H9 (cell line): ENCODE measurements at regions not wholly inside any gene's neighbourhood (a gene's known extent, or its start where the extent isn't known, plus 50 kb on each side); places are given as distances from the start of the nearest gene placed in this dataset.

ENCODE experiments used
- DNase-seq: peaks from one replicate; pipeline ENCODE4 v3.0.0-alpha.2; 2017
- H2AFZ ChIP-seq: one replicate; pipeline ENCODE4 v1.6.1; 2013; ENCODE audit warnings: mild to moderate bottlenecking, low read length, control low read depth, moderate library complexity
- H2AK5ac ChIP-seq: 2 replicates; pipeline ENCODE4 v1.6.1; 2013; ENCODE audit warnings: low read length, control low read depth, mixed read lengths; ENCODE audit not compliant: insufficient read length
- H2BK120ac ChIP-seq: one replicate; pipeline ENCODE4 v1.6.1; 2013; ENCODE audit warnings: low read depth, mild to moderate bottlenecking, low read length, control low read depth, inconsistent platforms; ENCODE audit not compliant: poor library complexity, severe bottlenecking
- H2BK12ac ChIP-seq: 2 replicates; pipeline ENCODE4 v1.6.1; 2013; ENCODE audit warnings: low read length, control low read depth, mixed read lengths, low read depth; ENCODE audit not compliant: insufficient read length
- H2BK15ac ChIP-seq: 2 replicates; pipeline ENCODE4 v1.6.1; 2013; ENCODE audit warnings: low read depth, low read length, control low read depth
- H2BK20ac ChIP-seq: one replicate; pipeline ENCODE4 v1.6.1; 2013; ENCODE audit warnings: low read depth, mild to moderate bottlenecking, low read length, control low read depth, inconsistent platforms; ENCODE audit not compliant: poor library complexity, severe bottlenecking
- H2BK5ac ChIP-seq: 2 replicates; pipeline ENCODE4 v1.6.1; 2013; ENCODE audit warnings: low read length, control low read depth, mixed read lengths; ENCODE audit not compliant: insufficient read length
- H3K14ac ChIP-seq: 2 replicates; pipeline ENCODE4 v1.6.1; 2013; ENCODE audit warnings: low read length, control low read depth; ENCODE audit not compliant: insufficient read depth
- H3K18ac ChIP-seq: 2 replicates; pipeline ENCODE4 v1.6.1; 2013; ENCODE audit warnings: low read depth, mild to moderate bottlenecking, mixed read lengths, low read length, control low read depth; ENCODE audit not compliant: insufficient read length
- H3K23ac ChIP-seq: 2 replicates; pipeline ENCODE4 v1.6.1; 2013; ENCODE audit warnings: low read length, control low read depth, mixed read lengths, low read depth; ENCODE audit not compliant: insufficient read length
- H3K23me2 ChIP-seq: 2 replicates; pipeline ENCODE4 v1.6.1; 2013; ENCODE audit warnings: low read depth, mild to moderate bottlenecking, mixed read lengths, low read length, control low read depth; ENCODE audit not compliant: insufficient read length, poor library complexity, severe bottlenecking
- H3K27ac ChIP-seq: 2 replicates; pipeline ENCODE4 v1.5.1; 2013; ENCODE audit warnings: low read length, control low read depth, mixed read lengths, low read depth; ENCODE audit not compliant: insufficient read length
- H3K27me3 ChIP-seq: 2 replicates; pipeline ENCODE4 v1.6.1; 2013; ENCODE audit warnings: low read length, control low read depth, inconsistent platforms; ENCODE audit not compliant: insufficient read depth
- H3K4ac ChIP-seq: 2 replicates; pipeline ENCODE4 v1.6.1; 2013; ENCODE audit warnings: low read depth, mild to moderate bottlenecking, control low read depth, inconsistent platforms, low read length, moderate library complexity
- H3K4me1 ChIP-seq: 2 replicates; pipeline ENCODE4 v1.6.1; 2013; ENCODE audit warnings: low read length, control low read depth, inconsistent platforms; ENCODE audit not compliant: insufficient read depth
- H3K4me2 ChIP-seq: 2 replicates; pipeline ENCODE4 v1.6.1; 2013; ENCODE audit warnings: low read length, control low read depth, mixed read lengths; ENCODE audit not compliant: insufficient read length, insufficient read depth
- H3K56ac ChIP-seq: 2 replicates; pipeline ENCODE4 v1.6.1; 2013; ENCODE audit warnings: low read depth, mild to moderate bottlenecking, mixed read lengths, low read length, control low read depth; ENCODE audit not compliant: insufficient read length
- H3K79me1 ChIP-seq: 2 replicates; pipeline ENCODE4 v1.6.1; 2013; ENCODE audit warnings: low read depth, mild to moderate bottlenecking, moderate library complexity, low read length, control low read depth, inconsistent platforms; ENCODE audit not compliant: insufficient read depth, poor library complexity, severe bottlenecking
- H3K79me2 ChIP-seq: 2 replicates; pipeline ENCODE4 v1.6.1; 2013; ENCODE audit warnings: low read length, control low read depth, inconsistent platforms; ENCODE audit not compliant: insufficient read depth
- H3K9ac ChIP-seq: 2 replicates; pipeline ENCODE4 v1.6.1; 2013; ENCODE audit warnings: low read length, control low read depth, mixed read lengths; ENCODE audit not compliant: insufficient read length; ENCODE audit errors: extremely low read depth
- H3K9me3 ChIP-seq: one replicate; pipeline ENCODE4 v1.6.1; 2013; ENCODE audit warnings: low read depth, low read length, inconsistent platforms; ENCODE audit not compliant: control insufficient read depth
- H3T11ph ChIP-seq: one replicate; pipeline ENCODE4 v1.6.1; 2013; ENCODE audit warnings: mild to moderate bottlenecking, low read length, control low read depth, inconsistent platforms
- H4K20me1 ChIP-seq: one replicate; pipeline ENCODE4 v1.6.1; 2013; ENCODE audit not compliant: control insufficient read depth, insufficient read length, insufficient read depth
- H4K5ac ChIP-seq: 2 replicates; pipeline ENCODE4 v1.6.1; 2013; ENCODE audit warnings: low read depth, mild to moderate bottlenecking, mixed read lengths, low read length, control low read depth; ENCODE audit not compliant: insufficient read length
- H4K8ac ChIP-seq: replicated peaks from 2 replicates; pipeline ENCODE4 v1.6.1; 2013; ENCODE audit warnings: low read length, control low read depth, mixed read lengths, low read depth; ENCODE audit not compliant: insufficient read length
- H4K91ac ChIP-seq: 2 replicates; pipeline ENCODE4 v1.6.1; 2013; ENCODE audit warnings: low read depth, mild to moderate bottlenecking, moderate library complexity, mixed read lengths, low read length, control low read depth; ENCODE audit not compliant: insufficient read length
- H3K27ac Mint-ChIP-seq, 3 experiments: 2 replicates in 2 of 3; 3 replicates in 1 of 3; pipeline ENCODE4 v1.8.0; 2020 to 2021; ENCODE audit warnings: mixed read lengths in 3 of 3, mild to moderate bottlenecking in 1 of 3, moderate library complexity in 1 of 3
- H3K27me3 Mint-ChIP-seq: 2 replicates; pipeline ENCODE4 v1.8.0; 2021; ENCODE audit warnings: low read depth, mild to moderate bottlenecking, moderate library complexity, mixed read lengths
- H3K36me3 Mint-ChIP-seq, 3 experiments: 2 replicates in 2 of 3; 3 replicates in 1 of 3; pipeline ENCODE4 v1.8.0; 2020 to 2021; ENCODE audit warnings: low read depth in 3 of 3, mixed read lengths in 3 of 3; ENCODE audit not compliant: insufficient read depth in 1 of 3
- H3K4me1 Mint-ChIP-seq, 2 experiments: 2 replicates each; pipeline ENCODE4 v1.8.0; 2020; ENCODE audit warnings: mixed read lengths in 2 of 2
- H3K4me3 Mint-ChIP-seq, 2 experiments: 2 replicates in 1 of 2; 3 replicates in 1 of 2; pipeline ENCODE4 v1.8.0; 2020 to 2021; ENCODE audit warnings: mild to moderate bottlenecking in 2 of 2, mixed read lengths in 2 of 2, moderate library complexity in 1 of 2
- H3K9me3 Mint-ChIP-seq, 2 experiments: 2 replicates in 1 of 2; 3 replicates in 1 of 2; pipeline ENCODE4 v1.8.0; 2020; ENCODE audit warnings: mild to moderate bottlenecking in 2 of 2, mixed read lengths in 2 of 2, moderate library complexity in 1 of 2
- CTCF ChIP-seq: fragments of 200-600 bp; sonication (generic); conservative IDR thresholded peaks from 3 replicates; pipeline ENCODE4 v1.8.0; 2021; ENCODE audit warnings: antibody characterized with exemption, mild to moderate bottlenecking
- WGBS: extraction: QIAGEN DNeasy Blood & Tissue Kit; methylation state at CpG from one replicate; pipeline ENCODE4 v1.1.7; 2013; ENCODE audit warnings: missing lambda C conversion rate, low lambda C conversion rate, mixed read lengths; ENCODE audit not compliant: insufficient read length; ENCODE audit errors: extremely low coverage; 5-methylcytosine and 5-hydroxymethylcytosine counted together

- Histone ChIP-seq H3K27me3 (no peaks in the 10 kb centered on the region), H3K4me1 (no peaks in the 10 kb centered on the region), H2BK120ac (no peak overlapping the region), H4K8ac (no peak overlapping the region), H3K18ac (no peak overlapping the region), H3K14ac (no peak overlapping the region), H2BK12ac (no peak overlapping the region), H3K4me2 (no peak overlapping the region), H3K4ac (no peak overlapping the region), H3K79me2 (no peaks in the 10 kb centered on the region), H3K9me3 (no peaks in the 10 kb centered on the region), H2AK5ac (no peak overlapping the region), H4K20me1 (no peaks in the 10 kb centered on the region), H3K27ac (no peak overlapping the region), H2BK20ac (no peak overlapping the region), H2BK5ac (no peak overlapping the region), H3K23ac (no peak overlapping the region), H2AFZ (no peak overlapping the region), H3K79me1 (no peaks in the 10 kb centered on the region), H3K9ac (no peak overlapping the region), H3K23me2 (no peaks in the 10 kb centered on the region), H3T11ph (no peak overlapping the region), H4K91ac (no peak overlapping the region), H3K56ac (no peak overlapping the region), H4K5ac (no peak overlapping the region), H2BK15ac (no peak overlapping the region)
- Mint-ChIP-seq H3K27me3 (peaks cover 10% of the 10 kb centered on the region), H3K36me3 (peaks cover 1 to 10% (median 7%) of the 10 kb centered on the region in 3 experiments), H3K4me3 (no peak overlapping the region), H3K4me1 (peaks cover 4 to 11% of the 10 kb centered on the region in 2 experiments; a peak in 2 of 4 replicates), H3K9me3 (peaks cover 13 to 16% of the 10 kb centered on the region in 2 experiments), H3K27ac (no peak overlapping the region)
- no peak for TF ChIP-seq CTCF
- WGBS, result no CpG with 5 or more reads among the region's 3 CpGs
- no peak for DNase-seq
Observed at GRCh38 chr5:2471152-2471879, 280.2 kb downstream of the IRX2 start.
